Fibroblast of mammary gland (primary cell): ENCODE measurements at regions not wholly inside any gene's neighbourhood (a gene's known extent, or its start where the extent isn't known, plus 50 kb on each side); places are given as distances from the start of the nearest gene placed in this dataset.
"Not testable (repeated sequence)": the region's sequence is repeated elsewhere in the genome, so short reads cannot be mapped to it uniquely, and the experiment has no call there.

Experiments used
- DNase-seq: peaks from one replicate; pipeline ENCODE4 v3.0.0-alpha.2; 2010; ENCODE audit warnings: low read depth
- H3K4me3 ChIP-seq: 2 replicates; pipeline ENCODE4 v1.5.1; 2011; ENCODE audit warnings: low read depth, mild to moderate bottlenecking, low read length, moderate library complexity; ENCODE audit not compliant: control insufficient read depth
- CTCF ChIP-seq: conservative IDR thresholded peaks from 2 replicates; pipeline ENCODE4 v1.5.1; 2011; ENCODE audit warnings: low read depth, low read length, inconsistent platforms; ENCODE audit not compliant: control insufficient read depth, insufficient read depth

- TF ChIP-seq CTCF, result no peak
- no peak for DNase-seq
- H3K4me3 ChIP-seq, result no peak overlapping the region
Measured at GRCh38 chr5:85647349-85648127, 970.2 kb upstream of the COX7C start.

GRCh38 chr5:85648495-85648894 is 969.2 kb upstream of the COX7C start:
- no peak for TF ChIP-seq CTCF
- no peak for DNase-seq
- no peak overlapping the region for H3K4me3 ChIP-seq

GRCh38 chr5:85651731-85652130 is 966.0 kb upstream of the COX7C start:
- no peak for DNase-seq
- no peak overlapping the region for H3K4me3 ChIP-seq
- TF ChIP-seq CTCF, result no peak

- DNase-seq, H3K4me3 ChIP-seq: not testable (repeated sequence)
Measured at GRCh38 chr5:85654144-85654543, 963.6 kb upstream of the COX7C start.

GRCh38 chr5:85656050-85656449 is 961.7 kb upstream of the COX7C start:
- no peak for TF ChIP-seq CTCF
- no peak for DNase-seq
- no peak overlapping the region for H3K4me3 ChIP-seq

GRCh38 chr5:85657328-85657727 is 960.4 kb upstream of the COX7C start:
- not testable (repeated sequence) for DNase-seq, H3K4me3 ChIP-seq

- not testable (repeated sequence) for H3K4me3 ChIP-seq, DNase-seq
Measured at GRCh38 chr5:85662969-85663707, 954.6 kb upstream of the COX7C start.

GRCh38 chr5:85663708-85664031 is 954.1 kb upstream of the COX7C start:
- no peak overlapping the region for H3K4me3 ChIP-seq
- no peak for DNase-seq
- no peak for TF ChIP-seq CTCF
